GM21423 (cell line): ENCODE measurements at regions not wholly inside any gene's neighbourhood (a gene's known extent, or its start where the extent isn't known, plus 50 kb on each side); places are given as distances from the start of the nearest gene placed in this dataset.
A peak's percentile ranks its signal among the peaks of the same experiment; 100 is the strongest.

Experiments
- ATAC-seq: cut with Tn5 transposase; IDR thresholded peaks from one replicate; pipeline ENCODE4 v1.9.1; 2021; ENCODE audit warnings: mild to moderate bottlenecking, moderate library complexity; ENCODE audit not compliant: unreplicated experiment

DNA sequence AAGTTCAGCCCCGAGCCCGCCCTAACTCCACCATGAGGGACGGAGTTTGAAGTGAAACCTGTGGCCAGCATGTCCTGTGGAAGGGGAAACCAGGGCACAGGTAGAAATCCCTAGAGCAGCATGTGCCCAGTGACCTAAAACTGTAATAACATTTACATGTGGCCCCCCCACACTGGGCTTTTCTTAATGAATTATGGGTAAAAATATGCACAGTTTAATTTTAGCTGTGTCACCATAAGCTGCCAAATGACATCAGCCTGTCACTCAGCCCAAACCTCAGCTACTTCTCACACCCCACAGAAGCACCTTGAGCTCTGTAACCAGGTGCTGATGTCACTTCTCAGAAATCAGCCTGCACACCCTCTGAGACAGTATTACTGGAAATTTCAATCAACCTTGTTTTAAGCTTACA lies 50.0 kb upstream of the SLC19A1 start:
- ATAC-seq, result peak; percentile 44

DNA sequence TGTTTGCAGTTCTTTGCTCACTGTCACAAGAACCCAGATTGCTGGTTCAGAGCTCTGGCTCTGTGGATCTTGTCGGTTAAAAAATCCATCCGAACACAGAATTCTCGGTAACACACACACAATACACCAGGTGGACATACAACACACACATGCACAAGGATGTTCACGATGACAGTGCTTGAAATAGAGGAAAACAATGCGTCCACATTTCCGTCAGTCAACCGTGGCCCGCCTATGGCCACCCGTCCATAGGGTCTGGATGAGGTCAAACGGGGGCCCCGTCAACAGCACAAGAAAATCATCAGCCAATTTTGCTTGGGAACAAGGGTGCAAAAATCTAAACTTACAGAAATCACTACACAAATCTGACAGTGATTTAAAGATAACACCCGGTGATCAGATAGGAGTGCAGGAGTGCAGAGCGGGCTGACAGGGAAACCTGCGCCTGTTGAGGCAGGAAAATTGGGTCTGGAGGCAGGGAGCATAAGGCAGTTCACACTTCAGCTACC lies 50.4 kb upstream of the SLC19A1 start:
- ATAC-seq, result no peak

DNA sequence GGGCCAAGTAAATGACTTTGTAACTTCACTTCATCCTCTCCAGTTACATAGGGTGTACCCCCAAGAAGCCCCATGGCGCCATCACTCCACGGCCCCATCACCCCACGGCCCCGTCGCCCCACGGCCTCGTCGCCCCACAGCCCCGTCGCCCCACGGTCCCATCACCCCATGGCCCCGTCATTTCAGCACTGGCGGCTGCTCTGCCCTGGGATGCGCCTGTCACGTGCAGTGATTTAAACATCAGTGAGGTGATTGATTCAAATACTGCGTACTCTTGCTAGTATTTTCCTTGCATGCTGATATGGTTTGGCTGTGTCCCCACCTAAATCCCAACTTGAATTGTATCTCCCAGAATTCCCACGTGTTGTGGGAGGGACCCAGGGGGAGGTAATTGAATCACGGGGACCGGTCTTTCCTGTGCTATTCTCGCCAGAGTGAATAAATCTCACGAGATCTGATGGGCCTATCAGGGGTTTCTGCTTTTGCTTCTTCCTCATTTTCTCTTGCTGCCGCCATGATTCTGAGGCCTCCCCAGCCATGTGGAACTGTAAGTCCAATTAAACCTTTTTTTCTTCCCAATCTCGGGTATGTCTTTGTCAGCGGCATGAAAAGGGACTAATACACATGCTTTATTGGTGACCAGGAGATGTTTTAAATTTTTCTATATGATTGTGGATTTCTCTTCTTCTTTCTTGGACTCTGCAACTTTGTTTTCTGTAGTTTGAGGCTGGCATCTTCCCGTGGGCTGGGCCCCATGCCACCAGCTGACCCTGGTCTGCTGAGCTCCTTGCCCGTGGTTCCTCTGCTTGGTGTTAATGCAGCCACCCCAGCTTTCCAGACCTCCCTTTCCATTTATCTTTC lies 50.1 kb upstream of the PCBP3 start:
- no peak for ATAC-seq
